WI38 (cell line): ENCODE measurements at regions not wholly inside any gene's neighbourhood (a gene's known extent, or its start where the extent isn't known, plus 50 kb on each side); places are given as distances from the start of the nearest gene placed in this dataset.

Experiments used
- H3K4me3 ChIP-seq: 2 replicates; pipeline ENCODE4 v1.5.1; 2011; ENCODE audit warnings: low read depth, mild to moderate bottlenecking, control low read depth, low read length
- CTCF ChIP-seq: IDR thresholded peaks from 2 replicates; pipeline ENCODE4 v1.5.1; 2012; ENCODE audit warnings: low read depth, mild to moderate bottlenecking, control low read depth, low read length

DNA sequence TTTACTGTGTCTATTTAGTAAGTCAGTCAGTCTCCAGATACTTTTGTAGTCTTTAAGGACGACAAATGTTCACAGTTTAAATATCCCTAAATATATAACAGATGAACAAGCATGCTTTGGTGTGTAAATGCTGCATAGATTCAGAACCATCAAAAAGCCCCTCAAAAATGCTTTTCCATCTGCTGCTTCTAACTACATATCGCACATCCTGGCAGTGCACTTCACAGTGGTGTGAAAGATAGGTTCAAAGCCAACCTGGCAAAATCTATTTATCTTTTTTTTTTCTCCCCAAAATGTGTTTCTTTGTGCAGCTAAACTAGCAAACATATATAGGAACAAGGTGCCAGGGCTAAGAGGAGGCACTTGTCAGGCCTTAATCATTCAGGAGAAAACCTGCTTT is 753.8 kb downstream of the PLCL1 start:
- no peak overlapping the region for H3K4me3 ChIP-seq
- no peak for TF ChIP-seq CTCF

GRCh38 chr2:198546122-198546521 is 741.7 kb downstream of the PLCL1 start:
- TF ChIP-seq CTCF = no peak
- H3K4me3 ChIP-seq = no peak overlapping the region

- H3K4me3 ChIP-seq = no peak overlapping the region
- no peak for TF ChIP-seq CTCF
Observed at GRCh38 chr2:198545411-198545810, 741.0 kb downstream of the PLCL1 start.

DNA sequence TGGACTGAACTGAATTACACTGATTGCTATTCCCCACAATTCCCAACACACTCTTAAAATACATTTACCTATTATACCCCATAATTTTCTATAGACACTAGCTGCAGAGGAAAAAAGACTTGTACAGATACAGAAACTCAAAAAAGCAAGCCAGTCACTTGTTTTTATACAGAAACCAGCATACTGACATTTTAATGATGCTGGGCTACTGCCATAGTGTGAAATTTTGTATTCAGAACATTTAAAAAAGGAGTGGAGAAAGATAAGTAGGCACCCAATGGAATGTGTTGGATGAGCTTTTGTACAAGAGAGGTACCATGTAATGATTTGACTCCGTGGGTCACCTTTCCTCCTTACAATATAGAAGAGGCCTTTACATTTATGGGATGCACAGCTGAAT is 740.1 kb downstream of the PLCL1 start:
- no peak for TF ChIP-seq CTCF

GRCh38 chr2:198534756-198535155 is 730.4 kb downstream of the PLCL1 start:
- no peak overlapping the region for H3K4me3 ChIP-seq
- TF ChIP-seq CTCF = no peak

More for the DNA sequence above, 740.1 kb downstream of the PLCL1 start:
- H3K4me3 ChIP-seq = no peak overlapping the region

DNA sequence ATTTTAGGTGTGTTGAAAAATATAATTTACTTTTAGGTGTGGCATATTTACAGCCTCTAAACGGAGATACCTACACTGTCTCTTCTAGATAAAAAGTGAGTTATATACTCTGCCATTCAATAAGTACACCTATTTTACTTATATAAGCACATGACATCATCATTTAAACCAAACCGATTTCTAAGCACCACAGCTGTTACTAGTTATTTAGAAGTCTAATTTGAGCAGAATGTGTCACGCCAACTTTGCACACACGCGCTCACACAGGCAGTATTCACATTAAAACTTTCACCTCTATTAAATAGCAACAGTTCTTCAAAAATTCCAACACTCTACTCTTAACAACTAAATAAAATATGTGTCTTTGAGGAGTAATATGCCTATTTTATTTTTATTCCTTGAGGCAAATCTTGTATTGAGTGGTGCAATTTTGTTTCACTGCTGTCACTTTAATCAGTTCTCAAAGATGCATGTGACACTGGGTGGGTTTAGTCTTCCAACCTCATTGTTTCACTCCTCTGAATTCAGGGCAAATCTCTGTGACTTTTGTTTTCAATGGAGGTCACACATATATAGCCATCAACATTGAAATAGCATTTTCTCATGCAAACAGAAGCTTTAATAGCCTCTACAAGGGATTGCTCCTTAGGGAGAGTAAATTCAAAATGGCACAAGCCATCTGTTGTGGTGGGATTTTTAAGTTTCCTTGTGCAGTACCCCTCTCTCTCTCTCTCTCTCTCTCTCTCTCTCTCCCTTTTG is 721.0 kb downstream of the PLCL1 start:
- no peak overlapping the region for H3K4me3 ChIP-seq
- TF ChIP-seq CTCF = no peak

DNA sequence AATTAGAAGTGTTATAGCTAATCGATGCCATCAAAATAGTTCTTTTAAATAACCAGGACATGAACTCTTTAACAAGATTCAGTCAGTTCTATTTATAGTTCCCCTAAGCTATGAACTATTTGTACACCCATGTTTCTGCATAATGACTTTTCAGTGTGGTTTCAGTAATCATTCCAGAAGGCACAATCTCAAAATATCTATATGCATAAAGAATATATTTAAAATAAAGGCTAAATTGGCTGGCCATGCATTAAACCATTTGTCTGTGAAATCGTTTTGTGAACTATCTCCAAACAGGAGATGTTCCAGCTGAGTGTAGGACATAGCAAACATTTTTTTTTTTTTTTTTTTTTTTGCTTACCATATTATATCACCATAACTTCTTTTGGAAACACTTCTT is 719.3 kb downstream of the PLCL1 start:
- TF ChIP-seq CTCF = no peak

More for the DNA sequence above, 719.3 kb downstream of the PLCL1 start:
- no peak overlapping the region for H3K4me3 ChIP-seq
